ENCODE measurements at regions not wholly inside any gene's neighbourhood (a gene's known extent, or its start where the extent isn't known, plus 50 kb on each side); places are given as distances from the start of the nearest gene placed in this dataset.

DNA sequence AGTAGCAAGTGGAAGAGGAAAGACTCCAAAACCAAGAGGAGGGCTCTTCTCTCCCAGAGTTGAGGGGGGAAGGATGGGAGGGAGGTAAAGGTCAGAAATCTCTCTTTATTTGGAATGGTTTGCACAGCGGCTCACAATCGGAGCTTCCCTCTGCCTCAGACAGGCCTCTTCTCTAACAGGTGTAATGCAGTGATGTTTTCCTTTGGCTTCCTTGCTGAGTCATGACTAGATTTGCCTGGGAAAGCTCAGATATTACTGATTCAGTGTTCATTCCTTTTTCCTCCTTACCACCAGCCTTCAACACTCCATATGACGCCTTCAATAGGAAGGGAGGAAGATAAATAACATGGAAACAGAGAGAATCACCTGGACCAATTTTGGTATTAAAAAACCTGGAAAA is 136.6 kb downstream of the RNF152 start:
- DNase-seq (ENCODE audit: low spot score): no peak

DNA sequence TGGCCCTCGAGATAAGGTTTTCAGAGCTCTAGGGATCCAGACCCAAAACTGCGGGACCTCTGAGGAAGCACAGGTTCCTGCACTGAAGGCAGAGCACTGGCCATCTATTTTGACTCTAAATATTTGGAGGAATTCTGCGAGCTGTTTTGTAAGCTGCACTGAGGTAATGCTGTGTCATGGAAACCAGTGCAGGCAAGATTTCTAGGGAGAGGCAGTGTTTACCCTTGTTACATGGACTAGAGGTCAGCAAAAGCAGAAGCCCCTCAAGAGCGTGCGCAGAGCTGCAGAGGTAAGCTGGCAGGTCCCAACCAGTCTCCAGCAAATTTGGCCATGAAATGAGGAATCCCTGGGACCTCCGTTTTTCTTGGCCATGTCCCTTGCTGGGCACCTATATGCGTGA is 137.3 kb downstream of the RNF152 start:
- DNase-seq (ENCODE audit: low spot score): no peak

DNA sequence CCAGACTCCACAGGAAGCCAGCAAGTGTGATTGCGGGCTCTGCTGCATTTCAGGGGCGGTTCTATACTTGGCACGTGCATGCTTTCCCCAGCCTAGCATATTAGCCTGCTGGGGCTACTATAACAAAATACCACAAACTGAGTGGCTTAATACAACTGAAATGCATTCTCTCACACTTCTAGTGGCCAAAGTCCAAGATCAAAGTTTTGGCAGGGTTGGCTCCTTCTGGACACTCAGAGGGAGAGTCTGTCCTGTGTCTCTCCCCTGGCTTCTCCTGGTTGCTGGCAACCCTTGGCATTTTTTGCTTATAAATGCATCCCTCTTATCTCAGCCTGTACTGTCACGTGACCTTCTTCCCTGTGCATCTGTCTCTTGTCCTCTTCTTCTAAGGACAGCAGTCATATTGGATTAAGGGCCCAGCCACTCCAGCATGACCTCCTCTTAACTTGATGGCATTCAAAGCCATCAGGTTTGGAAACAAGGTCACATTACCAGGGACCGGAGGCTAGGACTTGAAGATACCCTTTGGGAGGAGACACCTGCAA is 138.7 kb downstream of the RNF152 start:
- no peak for DNase-seq (ENCODE audit: low spot score)

DNA sequence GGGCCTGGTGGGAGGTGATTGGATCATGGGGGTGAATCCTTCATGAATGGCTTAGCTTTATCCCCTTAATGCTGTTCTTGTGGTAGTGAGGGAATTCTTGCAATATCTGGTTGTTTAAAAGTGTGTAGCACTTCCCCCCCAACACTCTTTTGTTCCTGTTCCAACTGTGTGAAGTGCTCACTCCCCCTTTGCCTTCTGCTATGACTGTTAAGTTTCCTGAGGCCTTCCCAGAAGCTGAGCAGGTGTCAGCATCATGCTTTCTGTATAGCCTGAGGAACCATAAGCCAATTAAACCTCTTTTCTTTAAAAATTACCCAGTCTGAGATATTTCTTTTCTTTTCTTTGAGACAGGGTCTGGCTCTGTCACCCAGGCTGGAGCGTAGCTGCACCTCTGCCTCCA is 139.4 kb downstream of the RNF152 start:
- no peak for DNase-seq (ENCODE audit: low spot score)

DNA sequence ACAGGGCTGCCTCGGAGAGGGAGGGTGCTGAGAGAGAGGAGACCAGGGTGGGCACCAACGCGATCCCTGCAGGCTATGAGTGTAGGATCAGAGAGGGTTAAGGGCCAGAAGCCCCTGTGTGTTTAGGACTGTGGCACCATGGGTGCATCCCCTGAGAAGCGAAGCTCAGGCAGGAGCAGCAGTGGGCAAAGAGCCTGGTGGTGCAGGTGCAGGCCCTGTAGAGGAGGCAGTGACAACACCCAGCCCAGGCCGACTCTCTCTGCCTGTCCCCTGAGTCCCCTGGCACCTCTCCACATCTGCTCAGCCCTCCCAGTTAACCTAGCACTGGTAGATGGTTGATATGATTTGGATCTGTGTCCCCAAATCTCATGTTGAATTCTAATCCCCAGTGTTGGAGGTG is 139.8 kb downstream of the RNF152 start:
- no peak for DNase-seq (ENCODE audit: low spot score)

DNA sequence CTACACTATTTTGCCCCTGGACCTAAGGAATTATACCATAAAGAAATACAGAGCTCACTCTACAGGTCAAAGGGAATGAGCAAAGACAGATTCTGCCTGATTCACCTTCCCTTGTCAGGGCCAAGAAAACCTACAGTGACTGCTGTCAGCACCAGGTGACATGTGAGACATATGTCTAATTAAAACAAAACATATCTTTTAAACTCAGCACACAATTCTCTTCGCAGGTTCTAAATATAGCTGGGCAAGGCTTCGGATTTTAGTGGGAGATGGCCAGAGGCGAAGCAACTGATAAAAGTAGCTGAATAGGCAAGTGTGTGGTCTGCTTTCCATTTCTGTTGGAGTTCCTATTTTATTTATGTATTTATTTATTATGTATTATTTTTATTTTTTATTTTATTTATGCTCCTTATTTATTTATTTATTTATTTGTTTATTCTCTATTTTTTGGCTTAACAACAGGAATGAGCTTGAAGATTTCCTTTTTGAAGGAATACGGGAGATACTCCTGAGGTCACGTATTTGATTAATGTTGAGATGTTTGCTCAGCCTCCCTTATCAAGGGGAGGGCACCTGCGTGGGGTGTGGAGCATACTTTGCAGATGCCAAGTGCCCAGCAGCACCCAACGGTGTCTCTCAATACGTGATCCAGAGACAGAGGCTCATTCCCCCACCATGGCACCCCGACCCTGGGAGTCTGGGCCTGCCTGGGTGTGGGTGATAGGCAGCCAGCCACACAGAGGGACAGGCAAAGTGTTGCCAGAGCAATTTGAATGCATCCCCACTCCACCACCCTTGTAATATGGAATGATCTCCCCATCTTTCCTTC is 141.8 kb downstream of the RNF152 start:
- no peak for DNase-seq (ENCODE audit: low spot score)

DNA sequence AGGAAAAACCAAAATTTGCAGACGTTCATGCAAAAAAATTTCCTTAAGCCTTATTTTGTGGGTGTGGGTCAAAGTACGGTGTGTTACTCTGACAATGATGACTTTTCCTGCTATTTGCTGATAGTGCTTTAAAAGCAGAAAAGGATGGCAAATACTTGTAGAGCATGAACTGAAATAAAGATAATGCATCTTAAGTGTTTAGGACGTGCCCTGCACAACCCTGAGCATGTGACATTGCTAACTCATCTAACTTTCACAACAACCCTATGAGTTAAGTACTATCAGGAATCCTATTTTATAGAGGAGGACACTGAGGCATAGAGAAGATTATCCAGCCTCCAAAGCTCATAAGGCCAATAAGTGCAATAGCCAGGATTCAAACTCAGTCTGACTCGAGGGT is 143.3 kb downstream of the RNF152 start:
- no peak for DNase-seq (ENCODE audit: low spot score)

DNA sequence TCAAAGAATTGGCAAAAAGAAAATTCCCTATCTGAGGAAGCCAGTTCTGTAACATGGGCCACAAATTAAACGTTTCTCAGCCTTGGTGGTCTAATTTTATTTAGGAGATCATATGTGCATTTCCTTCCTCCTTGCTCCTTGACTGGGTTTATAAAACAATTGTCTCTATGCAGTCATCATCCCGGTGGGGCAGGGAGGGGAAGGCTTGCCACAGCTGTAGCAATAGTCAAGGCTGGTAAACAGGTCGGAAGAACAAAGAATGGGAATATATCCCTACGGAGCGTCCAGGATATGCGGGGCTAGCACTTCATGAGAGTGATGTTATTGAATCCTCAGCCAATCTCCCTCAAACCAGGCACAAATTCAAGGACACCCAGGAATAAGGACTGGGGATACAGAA is 143.8 kb downstream of the RNF152 start:
- no peak for DNase-seq (ENCODE audit: low spot score)

DNA sequence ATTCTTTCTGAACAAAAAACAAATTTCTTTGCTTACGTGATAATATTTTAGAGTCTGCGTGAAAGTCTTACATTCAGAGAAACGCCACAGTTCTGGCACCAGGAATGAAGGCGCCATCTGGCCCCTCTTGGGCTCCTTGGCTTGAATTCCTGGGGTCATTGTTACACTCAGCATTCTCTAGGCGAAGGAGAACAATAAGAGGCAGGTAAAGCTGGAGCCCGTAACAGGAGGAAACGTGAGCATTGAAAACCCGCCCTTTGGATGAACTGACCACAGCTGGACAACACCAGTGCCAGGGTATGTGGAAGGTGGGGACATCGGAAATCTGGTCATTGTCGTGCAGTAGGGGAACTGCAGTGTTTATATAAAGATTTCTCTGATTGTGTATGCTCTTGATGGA is 144.8 kb downstream of the RNF152 start:
- DNase-seq (ENCODE audit: low spot score): no peak

DNA sequence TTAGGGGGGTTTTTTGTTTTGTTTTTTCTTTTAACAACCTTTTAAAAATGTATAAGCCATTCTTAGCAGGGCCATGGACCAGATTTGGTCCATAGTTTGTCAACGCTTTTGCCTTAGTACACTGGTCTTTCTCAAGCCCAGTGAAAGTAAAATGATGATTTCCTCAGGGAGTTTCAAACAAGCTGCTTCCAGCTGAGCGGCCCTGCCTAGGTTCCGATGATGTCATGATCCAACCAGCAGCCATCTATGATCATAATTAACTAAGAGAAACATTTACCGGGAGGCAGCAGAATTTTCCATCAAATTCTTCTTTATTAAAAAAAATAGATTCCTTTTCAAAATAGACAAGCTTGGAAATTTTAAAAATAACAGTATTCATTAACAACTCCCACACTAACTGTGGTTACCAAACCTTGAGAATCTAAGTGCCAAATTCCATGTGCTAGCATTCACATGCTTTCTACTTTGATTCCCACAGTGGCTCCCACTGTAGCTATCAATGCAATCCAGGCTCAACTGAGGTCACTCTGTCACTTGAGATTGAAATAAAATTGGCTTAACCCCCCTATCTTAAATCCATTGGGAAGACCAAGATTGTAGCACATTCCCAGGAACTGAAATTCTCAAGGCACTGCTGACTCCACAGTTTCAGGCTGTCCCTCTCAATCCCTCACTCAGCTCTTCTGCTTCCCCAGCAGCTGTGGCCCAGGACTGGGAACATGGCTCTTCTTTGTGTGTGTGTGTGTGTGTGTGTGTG is 148.9 kb downstream of the RNF152 start:
- no peak for DNase-seq (ENCODE audit: low spot score)

DNA sequence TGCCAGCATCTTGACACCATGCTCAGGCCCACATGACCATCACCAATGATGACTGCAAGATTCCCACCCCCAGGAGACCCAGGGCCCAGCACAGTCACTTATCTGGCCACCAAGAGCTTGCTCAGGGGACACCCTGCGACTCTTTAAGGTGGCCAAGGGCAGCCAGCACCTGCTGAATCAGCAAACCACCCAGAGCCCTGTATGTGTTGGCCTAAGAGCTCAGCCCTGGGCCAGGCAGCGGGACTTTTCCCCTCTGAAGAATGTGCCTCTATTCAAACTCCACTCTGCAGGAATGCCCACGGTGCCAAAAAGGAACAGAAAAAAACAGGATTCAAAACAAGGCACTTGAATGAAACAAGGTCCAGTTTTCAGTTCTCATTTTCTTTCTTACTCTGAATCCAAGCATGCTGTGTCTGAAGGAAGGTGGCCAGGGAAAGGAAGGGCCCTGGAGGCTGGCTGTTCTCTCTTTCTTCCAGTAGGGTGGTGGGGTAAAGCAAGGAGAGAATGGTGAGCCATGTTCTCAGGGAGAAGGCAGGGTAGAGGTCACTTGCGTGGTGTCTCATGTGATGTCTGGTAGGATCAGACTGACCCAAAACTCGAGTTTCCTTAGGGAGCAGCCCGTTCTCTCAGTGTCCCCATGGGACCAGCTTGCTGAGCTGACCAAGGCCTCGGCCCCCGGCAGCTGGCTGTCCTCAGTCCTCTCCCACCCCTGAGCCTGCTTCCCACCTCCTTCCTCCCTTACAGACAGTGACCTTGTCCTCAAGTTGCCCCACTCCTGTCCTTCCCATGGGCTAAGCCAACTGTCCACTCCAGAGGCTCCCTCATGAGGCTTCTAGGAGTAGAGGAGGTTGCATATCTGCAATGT is 150.0 kb downstream of the RNF152 start:
- no peak for DNase-seq (ENCODE audit: low spot score)

DNA sequence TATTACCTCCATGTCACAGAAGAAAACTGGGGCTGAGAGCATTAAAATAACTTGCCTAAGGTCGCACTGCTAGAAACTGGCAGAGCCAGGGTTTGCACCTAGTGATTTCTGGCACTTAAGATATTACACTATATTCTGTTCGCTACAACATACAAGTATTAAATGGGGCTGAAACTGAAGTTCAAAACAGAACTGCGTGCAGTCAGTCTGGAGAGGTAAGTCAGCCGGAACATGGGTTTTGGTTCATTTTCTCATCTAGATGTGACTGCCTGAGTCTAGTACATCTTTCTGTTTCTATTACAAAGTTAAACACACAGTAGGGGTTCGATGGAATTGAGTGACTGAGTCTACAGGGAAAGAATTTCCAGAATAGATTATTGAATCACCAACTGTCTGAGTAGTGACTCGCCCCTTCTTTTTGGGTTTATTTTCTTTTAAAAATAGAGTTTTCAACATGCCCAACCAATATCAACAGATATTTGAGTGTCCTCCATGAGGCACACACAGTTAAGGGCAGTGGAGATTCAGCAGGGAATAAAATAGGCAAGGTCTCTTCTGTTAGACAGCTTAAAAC is 150.8 kb downstream of the RNF152 start:
- DNase-seq (ENCODE audit: low spot score): no peak

DNA sequence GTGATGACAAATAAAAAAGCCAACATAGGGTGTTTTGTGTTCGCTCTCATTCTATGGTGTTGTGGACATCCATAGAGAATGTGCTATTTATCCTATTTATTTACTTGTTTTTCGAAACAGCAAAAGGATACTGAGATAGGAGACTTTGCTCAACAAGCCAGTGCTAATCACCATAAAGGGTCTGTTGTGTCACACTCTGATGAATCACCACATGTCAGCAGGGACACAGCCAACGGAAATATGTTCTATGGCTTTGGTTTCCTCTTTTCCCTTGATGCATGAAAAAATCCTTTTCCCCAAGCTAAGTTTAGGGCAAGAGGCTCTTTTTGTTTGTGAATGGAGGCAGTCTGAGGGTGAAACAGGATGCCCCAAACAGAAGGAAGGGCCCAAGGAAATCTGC is 154.3 kb downstream of the RNF152 start:
- no peak for DNase-seq (ENCODE audit: low spot score)

DNA sequence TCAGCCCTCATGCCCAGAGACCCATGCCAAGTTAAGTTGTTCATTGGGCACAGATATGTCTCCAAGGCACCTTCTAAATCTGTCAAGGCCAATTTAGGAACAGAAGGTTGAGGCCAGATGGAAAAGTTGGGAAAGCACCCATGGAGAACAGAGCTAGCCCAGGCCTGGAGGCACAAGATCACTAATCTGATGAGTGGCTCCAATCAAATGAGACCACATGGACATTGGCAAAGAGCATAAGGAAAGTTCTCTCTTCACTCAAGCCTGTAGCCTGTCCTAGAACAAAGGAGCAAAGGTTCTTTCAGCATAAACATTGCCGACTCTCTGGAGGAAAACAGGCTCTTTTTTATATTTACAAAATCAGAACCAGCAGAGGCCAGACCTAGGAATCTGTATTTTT is 154.8 kb downstream of the RNF152 start:
- no peak for DNase-seq (ENCODE audit: low spot score)

DNA sequence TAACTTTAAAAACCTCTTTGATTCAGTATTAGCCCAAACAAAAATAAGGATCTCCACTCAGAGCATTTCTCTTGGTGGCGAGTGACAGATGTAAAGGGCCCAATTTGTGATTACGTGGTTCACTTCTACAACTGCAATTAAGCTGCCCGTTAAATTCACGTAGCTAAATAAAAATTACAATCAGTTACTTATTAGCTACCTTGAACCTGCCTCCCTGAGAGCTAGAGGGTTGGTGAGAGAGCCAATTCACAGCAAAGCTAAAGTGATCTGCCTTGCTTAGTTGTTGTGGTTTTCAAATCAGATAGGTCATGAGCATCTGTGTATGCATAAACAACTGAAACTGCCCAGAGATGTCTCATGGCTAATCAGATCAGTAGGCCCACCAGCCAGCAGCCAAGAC is 156.7 kb downstream of the RNF152 start:
- no peak for DNase-seq (ENCODE audit: low spot score)

DNA sequence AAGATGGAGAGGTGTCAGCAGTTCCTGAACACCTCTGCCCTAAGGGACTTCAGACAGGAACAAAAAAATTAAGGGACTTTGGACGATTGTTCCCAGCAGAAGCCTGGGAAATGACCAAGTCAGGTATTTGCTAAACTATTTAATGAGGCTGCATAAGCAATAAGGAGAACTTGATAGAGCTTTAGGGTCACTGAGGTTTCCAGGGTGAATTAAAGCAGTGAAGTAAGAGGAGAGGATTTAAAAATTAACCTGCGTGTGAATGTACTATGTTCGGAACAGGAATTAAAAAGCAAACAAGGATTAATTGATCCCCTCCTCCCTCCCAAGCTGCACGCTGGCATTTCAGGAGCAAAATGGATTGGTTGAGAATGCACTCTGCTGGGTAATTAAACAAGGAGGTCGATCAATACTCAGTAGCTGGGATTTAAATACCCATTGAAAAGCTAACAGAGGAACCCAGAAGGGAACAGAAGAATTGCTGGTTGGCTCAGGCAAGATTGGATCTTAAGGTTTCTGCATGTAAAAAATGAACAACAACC is 157.2 kb downstream of the RNF152 start:
- DNase-seq (ENCODE audit: low spot score): no peak

DNA sequence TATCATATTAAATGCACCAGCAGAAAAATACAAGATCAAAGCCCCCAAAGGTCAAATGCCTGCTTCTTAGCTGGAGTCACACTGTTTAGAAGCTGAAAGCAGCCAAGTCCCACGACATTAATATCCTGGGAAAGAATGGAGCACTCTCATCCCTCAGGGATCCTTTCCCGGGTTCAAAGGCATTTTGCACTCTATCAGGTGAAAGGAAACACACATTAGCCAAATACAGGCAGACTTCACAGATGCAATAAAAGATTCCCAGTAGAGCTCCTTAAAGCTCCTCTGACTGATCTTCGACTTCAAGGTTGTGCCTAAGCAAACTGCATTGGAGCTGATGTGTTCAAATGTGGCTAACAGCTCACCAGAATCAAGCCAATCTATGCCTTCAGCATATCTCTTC is 158.4 kb downstream of the RNF152 start:
- no peak for DNase-seq (ENCODE audit: low spot score)

DNA sequence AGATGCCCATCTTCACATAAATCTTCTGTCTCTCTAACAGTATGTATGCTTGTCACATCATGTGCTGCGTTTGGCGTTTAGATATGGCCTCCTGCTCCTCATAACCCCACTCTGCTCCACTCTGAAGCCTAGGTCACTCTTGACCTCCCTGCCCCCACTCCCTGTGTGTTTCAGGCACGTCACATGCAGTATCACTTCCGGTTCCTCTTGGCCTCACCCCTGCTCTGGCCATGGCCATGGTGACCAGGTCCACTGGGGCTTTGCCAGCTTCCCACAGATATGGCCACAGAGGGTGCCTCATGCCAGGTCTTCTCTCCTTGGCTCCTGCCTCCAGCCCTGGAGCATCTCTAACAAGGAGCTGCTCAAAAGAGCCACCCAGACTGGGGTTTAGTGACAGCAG is 160.0 kb downstream of the RNF152 start:
- DNase-seq (ENCODE audit: low spot score): no peak

DNA sequence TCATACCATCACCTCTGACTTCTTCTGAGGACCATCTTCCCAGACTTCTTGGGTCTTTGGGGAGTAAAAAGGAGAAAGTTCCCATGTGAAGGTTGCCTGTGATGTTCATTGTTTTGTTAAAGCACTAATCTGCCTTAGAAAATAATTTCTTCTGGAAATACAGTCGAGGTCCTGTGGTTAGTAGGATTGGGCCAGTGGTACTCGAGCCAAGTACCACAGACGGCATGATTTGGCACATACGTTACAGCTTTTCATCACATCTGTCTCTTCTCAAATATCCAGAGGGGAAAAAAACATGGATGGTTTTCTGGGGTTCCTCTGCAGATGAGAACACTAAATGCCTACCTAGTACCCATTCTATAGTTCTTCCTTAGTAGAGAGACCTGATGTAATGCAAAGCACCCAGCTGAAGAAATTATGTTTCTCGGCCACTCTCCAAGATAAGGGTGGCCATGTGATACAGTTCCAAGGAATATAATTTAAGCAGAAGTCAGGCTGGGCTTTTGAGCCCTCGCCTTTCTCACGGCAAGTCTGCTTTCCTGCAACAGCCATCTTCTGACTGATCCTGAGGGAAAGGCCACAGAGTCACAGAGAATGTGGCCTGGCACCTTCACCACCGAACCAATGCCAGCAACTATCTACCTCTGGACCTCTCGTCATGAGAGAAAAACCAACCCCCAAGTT is 161.0 kb downstream of the RNF152 start:
- no peak for DNase-seq (ENCODE audit: low spot score)

DNA sequence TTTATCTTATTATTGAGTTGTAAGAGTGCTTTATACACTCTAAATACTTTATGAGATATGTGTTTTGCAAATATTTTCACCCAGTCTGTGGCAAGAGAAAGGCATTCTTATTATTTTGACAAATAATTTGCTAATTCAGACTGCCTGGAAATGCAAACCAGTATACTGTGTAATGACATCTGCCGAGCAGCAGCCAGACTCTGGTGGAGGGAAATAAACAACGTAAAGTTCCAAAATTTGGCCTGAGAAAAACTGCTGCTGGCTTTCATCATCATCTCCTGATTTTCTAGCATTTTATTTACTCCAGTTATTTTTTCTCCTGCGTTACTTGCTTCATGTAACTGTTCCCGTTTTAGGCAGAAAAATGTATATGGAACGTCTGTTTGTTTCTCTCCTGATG is 161.6 kb downstream of the RNF152 start:
- DNase-seq (ENCODE audit: low spot score): no peak

DNA sequence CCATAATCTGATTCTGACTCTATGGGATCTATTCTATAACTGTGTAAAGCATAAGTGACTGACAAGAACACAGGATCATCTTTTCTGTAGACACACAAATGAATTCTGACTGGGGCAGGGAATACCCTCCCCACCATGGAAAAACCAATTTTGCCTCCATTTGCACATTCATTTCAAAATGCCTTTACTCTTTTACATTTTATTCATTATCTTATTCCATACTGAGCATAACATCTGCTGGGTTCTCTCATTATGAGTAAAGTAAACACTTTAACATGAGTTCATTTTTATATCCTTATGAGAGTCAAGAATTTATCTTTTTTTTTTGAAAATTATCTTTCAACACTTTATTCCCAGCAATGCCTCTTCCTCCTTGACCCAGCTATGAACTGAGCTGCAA is 163.5 kb downstream of the RNF152 start:
- no peak for DNase-seq (ENCODE audit: low spot score)

Measured in umbilical cord (tissue), 1 donor.